Body of pancreas (tissue), 4 donors: ENCODE measurements at regions not wholly inside any gene's neighbourhood (a gene's known extent, or its start where the extent isn't known, plus 50 kb on each side); places are given as distances from the start of the nearest gene placed in this dataset.

Source experiments
- ATAC-seq: fragments of 150-250 bp; one replicate; pipeline ENCODE4 v1.9.1; 2016
- DNase-seq, 4 donors: peaks; one replicate each; pipeline ENCODE4 v3.0.0-alpha.2; 2019
- H3K27ac ChIP-seq, 4 donors: fragments of 200-600 bp; sonication (generic); 1 replicate in 3 of 4; 2 replicates in 1 of 4; pipeline versions ENCODE4 v1.5.1 to v1.6.1; 2016 to 2019; ENCODE audit warnings: mild to moderate bottlenecking in 1 of 4, mixed read lengths in 1 of 4, moderate library complexity in 1 of 4
- H3K27me3 ChIP-seq, 2 donors: fragments of 200-600 bp; sonication (generic); one replicate each; pipeline ENCODE4 v1.6.0; 2016; ENCODE audit warnings: mild to moderate bottlenecking in 1 of 2
- H3K36me3 ChIP-seq, 2 donors: fragments of 200-600 bp; sonication (generic); replicated peaks in 1 of 2; 2 replicates each; pipeline ENCODE4 v1.5.1; 2016; ENCODE audit warnings: low read depth in 2 of 2; ENCODE audit not compliant: insufficient read depth in 1 of 2
- H3K4me1 ChIP-seq: fragments of 200-600 bp; sonication (generic); one replicate; pipeline ENCODE4 v1.6.0; 2016
- H3K4me3 ChIP-seq, 2 donors: fragments of 200-600 bp; sonication (generic); 1 replicate in 1 of 2; 2 replicates in 1 of 2; pipeline ENCODE4 v1.5.1; 2016 to 2019
- H3K9me3 ChIP-seq, 3 donors: fragments of 200-600 bp; sonication (generic); 1 replicate in 2 of 3; 2 replicates in 1 of 3; pipeline ENCODE4 v1.5.1; 2016
- POLR2A ChIP-seq, 3 donors: fragments of 450-650 bp; IDR thresholded peaks; one replicate each; pipeline ENCODE4 v1.6.1; 2016; ENCODE audit warnings: antibody characterized with exemption in 3 of 3, mild to moderate bottlenecking in 2 of 3
- WGBS, 2 donors: methylation state at CpG; one replicate each; pipeline ENCODE4 v1.1.5; 2017; 5-methylcytosine and 5-hydroxymethylcytosine counted together
- intact Hi-C: fragments of 100-400 bp; cut with DNase I; formaldehyde crosslinking; loops from one replicate; pipeline ENCODE4 v1.15.1; 2023
- TF ChIP-seq, protein P1 (sequence below), 7 experiments: fragments of 450-650 bp in 4 of 7; fragments of 200-600 bp in 3 of 7; sonication (generic) in 3 of 7; IDR thresholded peaks; one replicate each; pipeline ENCODE4 v1.5.1; 2016 to 2019; ENCODE audit warnings: antibody characterized with exemption in 7 of 7

DNA sequence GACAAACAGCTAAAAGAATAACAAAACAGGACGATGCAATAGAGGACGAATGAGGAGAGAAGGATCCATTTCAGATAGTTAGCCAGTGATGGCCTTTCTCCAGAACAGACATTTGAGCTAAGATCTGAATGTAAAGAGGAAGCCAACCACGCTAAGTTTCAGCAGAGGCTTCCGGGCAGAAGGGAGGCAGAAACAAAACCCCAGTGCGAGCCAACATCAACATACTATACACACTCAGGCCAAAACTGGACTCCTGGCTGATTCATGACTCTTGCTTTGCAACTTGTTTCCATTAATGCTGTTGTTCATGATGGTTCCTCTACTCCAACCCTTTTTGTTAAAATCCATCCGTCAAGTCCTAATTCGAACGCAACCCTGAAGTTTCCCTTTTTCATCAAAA, 730.3 kb downstream of the TRIML1 start:
- Histone ChIP-seq H3K4me3 (no peak overlapping the region), H3K9me3 (no peaks in the 10 kb centered on the region), H3K27ac (no peak overlapping the region), H3K36me3 (no peaks in the 10 kb centered on the region), H3K4me1 (no peaks in the 10 kb centered on the region), H3K27me3 (no peaks in the 10 kb centered on the region)
- ATAC-seq (no peak), DNase-seq (no peak)
- intact Hi-C loops, result no loop called here
- TF ChIP-seq, protein P1, sequence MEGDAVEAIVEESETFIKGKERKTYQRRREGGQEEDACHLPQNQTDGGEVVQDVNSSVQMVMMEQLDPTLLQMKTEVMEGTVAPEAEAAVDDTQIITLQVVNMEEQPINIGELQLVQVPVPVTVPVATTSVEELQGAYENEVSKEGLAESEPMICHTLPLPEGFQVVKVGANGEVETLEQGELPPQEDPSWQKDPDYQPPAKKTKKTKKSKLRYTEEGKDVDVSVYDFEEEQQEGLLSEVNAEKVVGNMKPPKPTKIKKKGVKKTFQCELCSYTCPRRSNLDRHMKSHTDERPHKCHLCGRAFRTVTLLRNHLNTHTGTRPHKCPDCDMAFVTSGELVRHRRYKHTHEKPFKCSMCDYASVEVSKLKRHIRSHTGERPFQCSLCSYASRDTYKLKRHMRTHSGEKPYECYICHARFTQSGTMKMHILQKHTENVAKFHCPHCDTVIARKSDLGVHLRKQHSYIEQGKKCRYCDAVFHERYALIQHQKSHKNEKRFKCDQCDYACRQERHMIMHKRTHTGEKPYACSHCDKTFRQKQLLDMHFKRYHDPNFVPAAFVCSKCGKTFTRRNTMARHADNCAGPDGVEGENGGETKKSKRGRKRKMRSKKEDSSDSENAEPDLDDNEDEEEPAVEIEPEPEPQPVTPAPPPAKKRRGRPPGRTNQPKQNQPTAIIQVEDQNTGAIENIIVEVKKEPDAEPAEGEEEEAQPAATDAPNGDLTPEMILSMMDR (IDR thresholded peaks at IDR 0.05), result no peak
- TF ChIP-seq POLR2A (IDR thresholded peaks at IDR 0.05), result no peak
- 81 to 82% methylated on average over 8 of the region's 8 CpGs for WGBS, 2 donors

DNA sequence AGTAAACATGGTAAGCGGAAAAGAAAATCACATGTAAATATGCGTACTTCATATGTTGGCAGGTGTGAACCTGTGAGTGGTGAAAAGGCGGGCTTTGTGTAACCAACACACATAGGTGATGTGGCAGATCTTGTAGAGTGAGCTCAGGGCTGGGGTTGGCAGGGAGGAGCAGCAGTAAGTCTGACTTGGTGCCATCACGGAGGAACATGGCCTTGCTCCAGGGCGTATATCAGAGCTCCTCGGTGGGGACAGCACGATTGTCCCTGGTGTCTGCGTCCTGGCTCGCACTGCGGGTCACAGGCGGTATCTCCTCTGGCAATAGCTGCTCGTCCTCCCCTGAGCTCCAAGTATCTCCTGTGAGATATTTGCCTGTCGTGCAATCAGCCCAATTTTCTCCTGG, 733.6 kb downstream of the TRIML1 start:
- Histone ChIP-seq H3K4me1 (no peaks in the 10 kb centered on the region), H3K36me3 (no peaks in the 10 kb centered on the region), H3K9me3 (no peaks in the 10 kb centered on the region), H3K4me3 (no peak overlapping the region), H3K27me3 (no peaks in the 10 kb centered on the region), H3K27ac (no peak overlapping the region)
- no peak for TF ChIP-seq POLR2A (IDR thresholded peaks at IDR 0.05)
- TF ChIP-seq, protein P1 (IDR thresholded peaks at IDR 0.05), result no peak
- DNase-seq (no peak), ATAC-seq (no peak)
- intact Hi-C loops, result no loop called here
- 66 to 67% methylated on average over 13 of the region's 13 CpGs for WGBS, 2 donors

DNA sequence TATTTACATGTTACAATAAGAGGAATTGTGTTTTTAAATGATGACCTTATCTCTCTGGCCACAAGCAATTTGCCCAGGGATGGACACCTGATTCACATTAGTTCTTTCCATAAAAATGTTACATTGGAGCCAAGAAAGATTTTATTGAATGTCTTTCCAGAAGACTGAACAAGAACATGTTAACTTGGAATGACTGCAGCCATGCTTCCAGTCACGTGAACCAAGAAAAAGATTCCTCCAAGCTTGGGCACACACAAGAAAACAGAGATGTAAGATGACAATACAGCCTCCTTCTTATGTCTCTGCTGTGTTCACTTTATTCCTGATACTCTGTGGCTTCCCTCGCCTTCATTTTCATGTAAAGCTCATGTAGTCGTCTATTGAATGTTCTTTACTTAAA, 737.6 kb downstream of the TRIML1 start:
- Histone ChIP-seq H3K36me3 (no peaks in the 10 kb centered on the region), H3K4me3 (no peak overlapping the region), H3K4me1 (no peaks in the 10 kb centered on the region), H3K27ac (no peak overlapping the region), H3K27me3 (no peaks in the 10 kb centered on the region), H3K9me3 (no peaks in the 10 kb centered on the region)
- no peak for ATAC-seq
- TF ChIP-seq, protein P1 (IDR thresholded peaks at IDR 0.05), result no peak
- TF ChIP-seq POLR2A (IDR thresholded peaks at IDR 0.05), result no peak
- no peak for DNase-seq
- intact Hi-C loops, result no loop called here
- WGBS, 2 donors, result 46 to 62% methylated on average over 3 of the region's 3 CpGs

DNA sequence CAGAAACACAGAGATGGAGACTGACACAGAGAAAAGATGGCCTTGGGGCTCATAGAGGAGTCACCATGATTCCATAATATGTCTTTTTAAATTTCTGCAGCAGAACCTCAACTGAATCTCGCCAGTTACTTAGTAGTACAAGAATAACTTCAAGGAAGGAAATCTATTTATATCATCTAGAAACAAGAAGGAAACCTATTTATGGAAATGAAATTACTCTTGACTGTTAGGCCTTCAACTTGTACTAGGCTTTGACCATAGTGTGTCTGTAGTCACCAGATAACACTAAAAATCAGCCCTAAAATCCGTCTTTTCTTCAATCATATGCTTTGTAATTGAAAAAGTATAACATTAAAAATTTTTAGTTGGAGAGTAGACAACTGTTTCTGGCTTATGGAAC, 740.4 kb downstream of the TRIML1 start:
- intact Hi-C loops, result no loop called here
- TF ChIP-seq POLR2A (IDR thresholded peaks at IDR 0.05), result no peak
- TF ChIP-seq, protein P1 (IDR thresholded peaks at IDR 0.05), result no peak
- WGBS, 2 donors, result 32 to 35% methylated on average over 2 of the region's 2 CpGs
- H3K4me1 ChIP-seq, result no peaks in the 10 kb centered on the region
- no peak for ATAC-seq
- H3K27me3 ChIP-seq, result no peaks in the 10 kb centered on the region
- DNase-seq, result no peak
- no peaks in the 10 kb centered on the region for H3K9me3 ChIP-seq
- no peaks in the 10 kb centered on the region for H3K36me3 ChIP-seq
- H3K4me3 ChIP-seq, result no peak overlapping the region
- no peak overlapping the region for H3K27ac ChIP-seq

DNA sequence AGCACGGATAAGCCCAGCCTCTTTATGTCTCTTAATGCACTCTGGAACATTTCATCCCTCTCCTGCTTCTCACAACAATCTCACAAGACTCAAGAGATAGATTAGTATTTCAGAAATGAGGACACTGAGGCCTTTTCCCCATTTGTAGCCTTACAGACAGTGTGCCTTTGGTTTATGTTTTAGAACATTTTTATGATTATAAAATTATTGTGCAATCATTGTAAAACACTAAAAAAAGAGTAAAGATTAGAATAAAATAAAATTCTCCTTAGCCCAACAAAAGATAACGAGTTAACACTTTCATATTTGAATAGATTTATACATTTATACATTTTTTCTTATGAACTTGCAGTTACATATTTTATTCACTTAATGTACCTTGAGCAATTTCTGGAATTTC, 748.7 kb downstream of the TRIML1 start:
- WGBS, 2 donors, result 54 to 67% methylated on average over 2 of the region's 2 CpGs
- intact Hi-C loops, result no loop called here
- ATAC-seq, result no peak

More for the DNA sequence above, 748.7 kb downstream of the TRIML1 start:
- no peak overlapping the region for H3K27ac ChIP-seq
- no peaks in the 10 kb centered on the region for H3K9me3 ChIP-seq
- H3K27me3 ChIP-seq, result no peaks in the 10 kb centered on the region
- no peaks in the 10 kb centered on the region for H3K36me3 ChIP-seq
- TF ChIP-seq, protein P1 (IDR thresholded peaks at IDR 0.05), result no peak
- no peak for TF ChIP-seq POLR2A (IDR thresholded peaks at IDR 0.05)
- no peak for DNase-seq
- H3K4me1 ChIP-seq, result no peaks in the 10 kb centered on the region
- H3K4me3 ChIP-seq, result no peak overlapping the region
